ENCODE measurements at regions not wholly inside any gene's neighbourhood (a gene's known extent, or its start where the extent isn't known, plus 50 kb on each side); places are given as distances from the start of the nearest gene placed in this dataset.

DNA sequence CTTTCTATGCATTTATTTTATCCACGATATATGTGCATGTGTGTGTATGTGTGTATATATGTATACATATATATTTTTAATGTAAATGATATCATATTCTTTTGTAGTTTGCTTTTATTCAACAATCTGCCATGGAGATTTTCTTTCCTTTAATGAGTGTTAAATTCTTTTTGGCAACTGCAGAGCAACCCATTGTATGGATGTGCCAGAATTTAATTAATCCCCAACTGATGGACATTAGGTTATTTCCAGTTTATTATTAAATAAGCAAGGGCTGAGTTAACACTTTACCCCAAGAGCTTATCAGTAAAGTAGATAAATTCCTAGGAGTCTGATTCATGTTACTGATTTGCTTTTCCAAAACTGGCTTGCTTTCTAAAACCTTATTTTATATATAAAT, 58.9 kb upstream of the CD28 start:
- TF ChIP-seq GATA2 (IDR thresholded peaks at IDR 0.05; ENCODE audit: low read depth, low read length) (no peak), GATA3 (IDR thresholded peaks at IDR 0.05; ENCODE audit: low read depth, low read length) (no peak)

DNA sequence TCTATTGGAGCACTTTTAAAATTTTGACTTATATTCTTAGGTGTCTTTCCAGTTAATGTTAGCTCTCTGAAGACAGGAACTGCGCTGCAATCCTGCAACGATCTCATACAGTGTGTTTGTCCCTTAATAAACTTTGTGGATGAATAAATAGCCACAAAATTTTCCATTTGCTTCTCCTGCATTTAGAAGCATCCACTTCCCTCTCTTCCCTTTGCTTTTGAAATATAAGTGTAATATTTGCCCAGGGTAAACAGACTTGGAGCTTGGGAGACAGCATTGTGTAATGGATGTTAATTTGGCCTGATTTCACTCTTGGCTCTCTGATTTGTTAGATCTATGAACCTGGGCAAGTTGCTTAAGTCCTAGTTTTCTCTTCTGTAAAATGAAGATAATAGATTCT, 58.2 kb upstream of the CD28 start:
- TF ChIP-seq GATA2 (IDR thresholded peaks at IDR 0.05; ENCODE audit: low read depth, low read length) (no peak), GATA3 (IDR thresholded peaks at IDR 0.05; ENCODE audit: low read depth, low read length) (no peak)

DNA sequence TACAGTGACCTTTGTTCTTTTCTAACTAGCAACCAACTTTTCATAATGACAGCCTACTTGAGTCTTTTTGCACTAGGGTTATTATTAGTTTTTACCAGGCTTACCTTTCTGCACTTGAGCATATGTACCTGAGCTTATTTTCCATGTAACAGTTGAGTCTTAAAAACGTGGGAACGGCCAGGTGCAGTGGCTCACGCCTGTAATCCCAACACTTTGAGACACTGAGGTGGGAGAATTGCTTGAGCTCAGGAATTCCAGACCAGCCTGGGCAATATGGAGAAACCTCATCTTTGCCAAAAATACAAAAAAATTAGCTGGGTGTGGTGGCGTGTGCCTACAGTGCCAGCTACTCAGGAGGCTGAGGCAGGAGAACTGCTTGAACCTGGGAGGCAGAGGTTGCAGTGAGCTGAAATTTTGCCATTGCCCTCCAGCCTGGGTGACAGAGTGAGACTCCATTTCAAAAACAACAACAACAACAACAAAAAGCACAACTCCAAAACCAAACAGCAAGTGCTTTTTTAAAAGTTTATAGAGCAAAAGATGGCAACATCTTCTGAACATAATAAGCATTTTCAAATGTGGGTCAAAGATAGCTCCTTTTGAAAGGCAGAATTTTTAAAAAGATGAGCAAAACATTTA, 57.1 kb upstream of the CD28 start:
- TF ChIP-seq GATA3 (IDR thresholded peaks at IDR 0.05; ENCODE audit: low read depth, low read length) = no peak
- TF ChIP-seq GATA2 (IDR thresholded peaks at IDR 0.05; ENCODE audit: low read depth, low read length) = no peak

DNA sequence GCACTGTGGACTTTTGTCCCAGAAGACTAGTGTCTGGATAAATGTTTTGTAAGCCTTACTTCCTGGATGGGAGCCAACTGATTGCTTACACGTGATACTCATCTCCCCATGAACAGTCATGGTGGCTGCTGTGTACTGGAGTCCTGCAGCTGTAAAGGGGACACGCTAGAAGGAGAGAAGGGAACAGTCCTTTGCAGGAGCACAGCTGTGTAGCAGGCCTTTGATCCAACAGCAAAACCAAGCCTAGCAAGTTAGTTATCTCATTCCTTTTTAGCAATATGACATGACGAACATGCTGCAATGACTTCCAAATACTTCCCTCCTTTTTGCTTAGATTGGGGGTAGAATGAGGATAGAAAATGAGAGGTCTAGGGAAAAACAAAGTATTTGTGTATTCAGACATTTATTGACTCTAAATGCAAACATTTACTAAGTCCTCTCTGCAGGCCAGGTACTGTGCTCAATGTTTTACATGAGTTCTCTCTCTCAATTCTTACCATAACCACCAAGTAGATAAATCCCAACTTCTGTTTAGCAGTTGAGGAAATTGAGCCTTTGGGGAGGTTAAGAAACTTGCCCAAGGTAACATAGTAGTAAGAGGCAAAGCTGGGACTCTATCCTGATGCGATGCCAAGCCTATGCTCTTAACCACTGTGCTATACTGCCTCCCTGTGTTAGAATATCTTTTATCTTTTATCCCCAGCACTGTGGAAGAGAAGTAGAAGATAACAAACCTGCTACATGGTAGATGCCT, 55.4 kb upstream of the CD28 start:
- TF ChIP-seq GATA2 (IDR thresholded peaks at IDR 0.05; ENCODE audit: low read depth, low read length) = peak; percentile 78
- 0 out of 2 replicates have a peak, but pooled peaks have one; percentile 13 for TF ChIP-seq GATA3 (IDR thresholded peaks at IDR 0.05; ENCODE audit: low read depth, low read length)

DNA sequence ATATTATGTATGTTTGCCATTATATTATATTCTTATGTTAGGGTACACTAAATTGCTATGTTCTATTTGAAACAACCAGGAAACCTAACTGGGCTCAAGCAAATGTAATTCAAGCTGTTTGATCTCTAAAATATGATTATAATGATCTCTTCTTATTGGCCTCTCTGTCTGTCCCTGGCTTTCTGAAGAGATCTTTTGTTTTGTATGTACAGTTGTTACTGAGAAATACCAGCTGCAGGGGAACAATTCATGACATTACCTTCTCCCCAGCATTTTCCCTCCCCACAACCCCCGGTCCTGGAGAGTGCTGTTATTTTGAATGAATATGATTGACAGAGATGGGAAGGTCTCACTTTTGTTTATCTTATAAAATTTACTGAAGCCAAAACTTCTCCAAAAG, 54.8 kb upstream of the CD28 start:
- TF ChIP-seq GATA3 (IDR thresholded peaks at IDR 0.05; ENCODE audit: low read depth, low read length) = peak; percentile 30; the same call in 1 of the 2 replicates
- 0 out of 2 replicates have a peak, but pooled peaks have one; percentile 9 for TF ChIP-seq GATA2 (IDR thresholded peaks at IDR 0.05; ENCODE audit: low read depth, low read length)

DNA sequence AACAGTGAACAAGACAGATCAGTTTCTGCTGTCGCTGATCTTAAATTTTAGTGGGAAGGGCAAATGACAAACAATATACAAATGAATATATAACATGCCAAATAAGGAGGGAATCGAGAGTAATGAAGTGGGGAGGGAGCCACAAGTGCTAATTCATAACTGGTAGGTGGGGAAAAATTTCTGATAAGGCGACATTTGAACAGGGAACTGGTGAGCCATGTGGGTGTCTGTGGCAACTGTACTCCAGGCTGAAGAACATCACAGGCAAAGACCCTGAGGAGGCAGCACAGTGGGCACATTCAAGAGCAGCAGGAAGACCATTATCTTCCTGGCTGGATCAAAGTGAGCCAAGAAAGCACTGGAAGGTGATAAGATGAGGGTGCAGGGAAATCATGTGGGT, 51.6 kb upstream of the CD28 start:
- TF ChIP-seq GATA2 (IDR thresholded peaks at IDR 0.05; ENCODE audit: low read depth, low read length) (no peak), GATA3 (IDR thresholded peaks at IDR 0.05; ENCODE audit: low read depth, low read length) (no peak)

DNA sequence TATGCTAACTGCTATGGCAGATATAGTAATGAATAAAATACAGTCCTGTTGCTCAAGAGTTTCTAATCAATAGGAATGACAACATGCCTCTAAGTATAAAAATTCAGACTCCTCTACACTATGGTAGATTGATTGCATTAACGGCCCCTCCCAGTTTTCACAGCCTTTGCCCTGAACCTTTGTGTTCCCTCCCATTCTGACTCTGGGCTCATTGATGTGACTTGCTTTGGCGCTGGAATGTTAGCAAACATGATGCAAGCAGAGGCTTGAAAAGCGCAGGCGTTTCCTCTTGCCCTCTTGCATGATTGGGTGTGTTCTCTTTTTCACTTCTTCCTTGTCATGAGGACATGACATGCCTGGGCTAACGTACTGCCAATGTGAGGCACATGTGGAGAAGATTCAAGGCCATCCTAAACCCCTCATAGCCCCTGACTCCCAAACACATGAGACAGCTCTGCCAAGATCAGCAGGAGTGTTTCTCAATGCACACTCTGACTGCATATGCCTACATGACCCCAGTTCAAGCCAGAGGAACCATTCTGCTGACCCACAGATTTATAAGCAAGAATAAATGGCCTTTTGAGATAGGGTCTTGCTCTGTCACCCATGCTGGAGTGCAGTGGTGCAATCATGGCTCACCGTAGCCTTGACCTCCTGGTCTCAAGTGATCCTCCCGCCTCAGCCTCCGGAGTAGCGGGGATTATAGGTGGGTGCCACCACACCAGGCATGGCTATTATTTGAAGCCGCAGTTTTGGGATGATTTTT, 49.7 kb upstream of the CD28 start:
- no peak for TF ChIP-seq GATA2 (IDR thresholded peaks at IDR 0.05; ENCODE audit: low read depth, low read length)
- TF ChIP-seq GATA3 (IDR thresholded peaks at IDR 0.05; ENCODE audit: low read depth, low read length) = no peak

All from SH-SY5Y (cell line).